HG02870 (cell line): ENCODE measurements at regions not wholly inside any gene's neighbourhood (a gene's known extent, or its start where the extent isn't known, plus 50 kb on each side); places are given as distances from the start of the nearest gene placed in this dataset.

Source experiments
- ATAC-seq: cut with Tn5 transposase; IDR thresholded peaks from one replicate; pipeline ENCODE4 v1.9.1; 2021; ENCODE audit warnings: mild to moderate bottlenecking, moderate library complexity; ENCODE audit not compliant: unreplicated experiment

DNA sequence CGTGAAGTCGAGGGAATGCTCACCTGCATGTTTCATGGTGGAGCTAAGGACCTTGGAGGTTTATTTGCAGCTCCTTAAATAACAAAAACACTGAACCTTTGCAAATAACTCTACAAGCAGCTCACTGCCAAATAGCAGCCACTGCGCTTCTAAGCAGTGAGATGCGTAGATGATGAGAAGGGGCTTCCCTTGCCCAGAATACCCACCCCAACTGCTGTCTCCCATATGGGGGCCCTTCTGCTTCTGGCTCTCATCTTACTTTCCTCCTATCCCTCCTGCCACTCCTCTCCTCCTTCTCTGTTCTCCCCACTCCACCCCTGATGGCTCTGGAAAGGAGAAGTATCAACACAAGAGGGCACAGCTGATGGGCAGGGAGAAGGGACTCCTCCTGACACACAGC lies 193.3 kb upstream of the SSTR4 start:
- ATAC-seq, result no peak

DNA sequence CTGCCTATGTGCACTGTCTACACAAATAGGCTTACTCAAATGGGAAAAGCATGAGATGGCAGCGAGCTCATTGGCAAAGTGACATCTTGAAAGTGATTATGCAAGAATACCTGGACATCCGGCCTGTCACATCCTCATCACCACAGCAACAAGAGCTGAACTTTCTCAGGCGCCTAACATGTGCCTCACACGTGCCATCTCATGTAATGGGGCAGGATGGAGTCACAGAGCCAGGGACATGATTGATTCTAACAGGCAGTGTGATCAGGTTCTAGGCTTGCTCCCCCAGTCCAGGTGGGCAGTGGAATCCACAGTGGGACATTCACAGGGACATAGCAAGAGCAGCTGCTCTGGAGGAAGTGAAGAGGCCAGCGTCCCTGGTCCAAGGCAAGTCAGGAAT lies 192.3 kb upstream of the SSTR4 start:
- no peak for ATAC-seq

DNA sequence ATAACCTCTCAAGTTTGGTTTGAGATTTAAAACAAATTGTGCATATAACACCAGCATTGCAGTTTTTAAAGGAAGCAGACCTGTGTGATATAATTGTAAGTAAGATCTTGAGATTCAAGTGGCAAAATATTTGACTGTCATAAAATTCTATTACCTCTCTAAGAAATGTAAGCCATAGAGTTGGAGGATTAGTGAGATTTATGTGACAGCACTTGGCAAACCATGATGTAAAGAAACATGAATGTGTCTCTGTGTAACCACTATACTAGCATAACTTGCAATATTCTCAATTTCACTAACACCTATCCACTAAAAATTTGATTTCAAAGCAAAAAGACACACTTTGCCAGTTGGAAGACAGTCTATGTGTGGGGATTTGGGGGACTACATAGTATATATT lies 190.2 kb upstream of the SSTR4 start:
- no peak for ATAC-seq

DNA sequence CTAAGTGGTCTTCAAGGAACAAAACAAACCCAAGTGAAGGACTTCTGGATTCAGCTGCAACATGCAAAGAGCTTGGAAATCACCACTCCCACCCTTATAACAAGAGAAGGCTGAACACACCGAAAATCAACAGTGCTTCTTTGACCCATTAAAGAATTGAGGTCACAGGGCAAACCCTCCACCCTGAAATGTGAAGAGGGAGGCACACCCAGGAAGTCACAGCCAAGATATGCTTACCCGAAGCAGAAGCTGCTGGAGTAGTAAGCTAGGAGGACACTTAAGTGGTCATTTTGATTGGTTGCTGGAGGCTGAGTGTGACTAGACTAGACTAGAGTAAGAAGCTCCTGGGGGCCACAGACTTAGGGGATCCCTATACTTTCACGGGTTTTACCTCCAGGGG lies 188.2 kb upstream of the SSTR4 start:
- ATAC-seq, result no peak

DNA sequence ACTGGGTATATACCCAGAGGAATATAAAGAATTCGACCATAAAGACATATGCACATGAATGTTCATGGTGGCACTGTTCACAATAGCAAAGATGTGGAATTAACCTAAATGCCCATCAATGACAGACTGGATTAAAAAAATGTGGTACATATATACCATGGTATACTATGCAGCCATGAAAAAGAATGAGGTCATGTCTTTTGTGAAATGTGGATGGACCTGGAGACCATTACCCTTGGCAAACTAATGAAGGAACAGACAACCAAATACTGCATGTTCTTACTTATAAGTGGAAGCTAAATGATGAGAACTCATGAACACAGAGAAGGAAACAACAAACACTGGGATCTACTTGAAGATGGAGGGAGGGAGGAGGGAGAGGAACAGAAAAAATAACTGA lies 186.7 kb upstream of the SSTR4 start:
- ATAC-seq, result no peak

DNA sequence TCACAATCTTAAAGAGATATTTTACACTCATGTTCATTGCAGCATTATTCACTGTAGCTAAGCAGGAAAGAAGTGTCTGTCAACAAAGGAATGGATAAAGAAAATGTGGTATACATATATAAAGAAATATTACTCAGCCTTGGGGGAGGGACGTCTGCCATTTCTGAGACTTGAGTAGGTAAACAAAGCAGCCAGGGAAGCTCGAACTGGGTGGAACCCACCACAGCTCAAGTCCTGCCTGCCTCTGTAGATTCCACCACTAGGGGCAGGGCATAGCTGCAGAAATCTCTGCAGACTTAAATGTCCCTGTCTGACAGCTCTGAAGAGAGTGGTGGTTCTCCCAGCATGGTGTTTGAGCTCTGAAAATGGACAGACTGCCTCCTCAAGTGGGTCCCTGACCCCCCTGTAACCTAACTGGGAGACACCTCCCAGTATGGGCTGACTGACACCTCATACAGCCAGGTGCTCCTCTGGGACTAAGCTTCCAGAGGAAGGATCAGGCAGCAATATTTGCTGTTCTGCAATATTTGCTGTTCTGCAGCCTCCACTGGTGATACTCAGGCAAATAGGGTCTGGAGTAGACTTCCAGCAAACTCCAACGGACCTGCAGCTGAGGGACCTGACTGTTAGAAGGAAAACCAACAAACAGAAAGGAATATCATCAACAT lies 183.3 kb upstream of the SSTR4 start:
- peak; percentile 47 for ATAC-seq

DNA sequence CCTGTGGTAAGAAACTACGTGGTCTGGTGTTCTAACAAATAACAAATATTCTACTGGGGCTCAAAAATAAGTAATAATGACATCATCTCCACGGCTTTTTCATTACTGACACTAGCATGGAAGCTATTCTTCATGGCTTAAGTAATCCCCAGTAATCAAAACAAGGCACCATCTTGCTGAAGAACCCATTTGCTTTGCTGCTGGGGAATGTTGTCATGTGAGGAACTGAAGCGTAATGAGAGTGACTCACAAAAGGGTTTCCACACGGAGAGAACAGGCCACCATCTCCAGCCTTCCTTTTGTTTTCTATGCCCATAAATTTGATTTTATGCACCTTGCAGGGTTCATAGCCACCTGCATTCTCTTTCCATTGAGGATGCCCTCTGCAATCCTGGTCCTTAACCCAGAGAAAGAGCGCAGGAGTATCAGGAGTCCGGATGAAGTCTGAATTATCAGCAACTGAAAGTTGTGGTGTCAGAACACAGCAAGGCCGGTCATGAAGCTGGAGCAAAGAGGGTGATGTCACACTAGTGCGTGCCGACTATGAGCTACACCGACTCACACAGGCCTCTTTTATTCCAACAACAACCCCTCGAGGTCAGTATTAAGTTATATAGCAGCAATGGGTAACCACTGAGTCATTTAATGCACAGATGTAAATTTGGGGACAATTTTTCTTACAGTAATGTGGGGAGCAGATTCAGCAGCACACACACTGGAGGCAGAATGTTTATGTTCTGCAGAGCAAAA lies 173.7 kb upstream of the SSTR4 start:
- no peak for ATAC-seq

DNA sequence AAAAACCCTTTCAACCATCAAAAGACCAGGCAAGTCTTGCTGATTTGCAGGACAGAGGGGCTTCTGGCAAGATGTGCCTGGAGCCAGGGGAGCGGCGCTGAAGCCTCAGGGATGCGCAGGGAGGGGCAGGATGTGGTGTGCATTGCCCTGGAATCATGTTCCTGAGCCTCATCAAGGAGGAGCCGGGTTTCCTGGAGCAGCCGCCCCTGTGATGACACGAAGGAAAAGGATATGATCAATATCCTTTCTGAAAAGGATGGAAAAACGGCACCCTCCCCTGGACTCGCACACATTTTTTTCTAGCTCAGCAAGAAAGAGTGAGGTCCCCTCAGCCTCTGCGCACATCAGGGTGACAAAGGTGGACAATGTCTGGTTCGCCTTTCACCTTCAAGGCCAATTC lies 173.1 kb upstream of the SSTR4 start:
- ATAC-seq, result no peak

DNA sequence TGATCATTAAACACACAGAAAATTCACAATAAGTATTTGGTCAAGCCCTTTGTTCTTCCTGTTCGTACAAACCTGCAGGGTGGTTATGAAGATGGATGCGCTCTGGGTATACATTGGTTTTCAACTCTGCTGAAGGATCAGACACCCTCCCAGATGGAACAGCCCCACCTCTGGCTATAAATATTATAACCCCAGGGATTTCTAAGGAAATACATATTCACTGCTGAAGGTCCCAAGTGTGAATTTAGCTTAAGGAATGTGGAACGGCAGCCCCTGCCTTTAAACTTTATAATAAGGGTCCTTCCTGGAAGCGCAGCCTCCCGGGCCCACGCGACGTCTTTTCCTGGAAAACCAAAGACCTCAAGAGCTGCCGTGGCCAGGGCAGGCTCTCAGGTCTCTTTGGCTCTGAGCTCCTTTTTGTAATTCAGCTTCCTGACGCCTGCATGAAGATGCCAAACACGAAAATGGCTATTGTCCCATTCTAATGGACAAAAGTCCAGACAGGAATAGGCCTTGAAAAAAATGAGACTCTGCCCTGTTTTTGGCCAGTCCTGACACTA lies 172.4 kb upstream of the SSTR4 start:
- ATAC-seq, result no peak

DNA sequence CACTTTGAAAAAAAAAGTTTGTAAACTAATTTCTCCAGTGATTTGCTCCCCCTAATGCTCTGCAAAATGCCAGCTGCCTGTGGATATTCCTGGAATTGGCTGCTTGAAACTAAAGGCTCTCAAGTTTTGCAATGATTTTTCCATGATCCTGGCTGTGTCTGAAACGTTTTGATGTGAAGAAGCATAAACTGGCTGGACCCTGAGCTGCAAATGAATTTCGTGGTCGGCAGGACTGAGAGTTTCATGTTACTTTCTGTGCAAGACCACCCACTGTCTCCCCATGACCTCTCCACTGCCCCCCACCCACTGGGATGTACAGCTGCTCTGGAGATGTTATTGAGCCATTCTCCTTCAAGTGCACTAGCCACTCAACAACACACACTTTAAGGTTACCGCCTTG lies 171.3 kb upstream of the SSTR4 start:
- ATAC-seq, result no peak

DNA sequence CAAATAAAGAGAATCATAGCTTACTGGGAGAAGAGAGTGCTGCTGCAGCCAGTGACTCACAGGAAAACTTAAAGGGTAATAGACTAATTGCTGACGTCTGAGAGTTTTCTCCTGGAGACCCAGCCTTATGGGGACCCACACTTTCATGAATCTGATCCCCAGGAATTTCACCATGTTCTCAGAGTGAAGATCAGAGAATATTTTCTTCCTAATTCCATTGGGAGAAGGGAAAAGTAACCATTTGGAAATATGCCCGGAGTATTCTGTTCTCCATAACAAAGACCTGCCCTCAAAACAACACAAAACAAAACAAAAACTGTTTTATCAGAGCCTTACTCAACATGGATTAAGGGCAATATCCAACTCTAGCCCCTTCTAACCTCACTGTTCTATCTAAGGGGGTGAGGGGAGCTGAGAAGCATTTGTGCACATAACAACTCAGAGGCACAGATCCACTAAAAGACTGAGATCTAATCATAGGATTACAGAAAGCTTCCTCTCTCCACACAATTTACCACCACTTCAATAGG lies 168.2 kb upstream of the SSTR4 start:
- ATAC-seq, result no peak

DNA sequence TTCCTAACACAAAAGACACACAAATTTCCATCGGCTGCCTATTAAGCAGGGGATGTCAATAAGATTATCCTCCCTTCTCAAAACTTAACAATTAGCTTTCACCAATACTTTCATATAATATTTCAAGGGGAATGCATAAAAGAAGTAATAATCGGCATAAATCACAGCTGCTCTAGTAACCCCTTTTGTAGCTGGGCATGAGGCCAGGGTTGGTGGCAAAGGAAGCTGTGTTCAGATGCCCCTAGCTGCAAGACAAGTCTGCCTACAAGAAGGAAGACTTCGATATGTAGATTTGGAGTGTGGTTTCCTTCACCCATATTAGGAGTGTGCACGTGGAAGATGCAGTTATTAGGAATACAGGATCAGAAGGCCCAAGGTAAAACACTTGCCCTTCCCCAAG lies 156.9 kb upstream of the SSTR4 start:
- no peak for ATAC-seq

DNA sequence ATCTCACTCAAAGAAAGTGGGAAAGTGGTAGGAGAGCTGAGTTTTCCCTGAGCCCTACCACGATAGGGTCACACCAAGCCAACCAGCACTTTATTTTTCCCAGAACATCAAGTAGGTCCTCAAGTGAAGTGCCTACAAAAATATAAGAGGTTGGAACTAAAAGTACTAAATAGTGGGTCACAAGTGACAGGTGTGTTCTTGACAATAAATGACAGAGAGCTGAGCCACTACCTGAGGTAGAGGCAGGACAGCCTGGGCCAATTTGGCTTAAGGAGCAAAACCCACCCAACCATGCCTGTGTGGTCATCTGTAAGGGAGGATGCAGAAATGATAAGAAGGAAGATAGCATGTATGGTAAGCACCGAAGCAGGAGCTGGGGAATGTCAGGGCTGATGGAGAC lies 154.8 kb upstream of the SSTR4 start:
- no peak for ATAC-seq

DNA sequence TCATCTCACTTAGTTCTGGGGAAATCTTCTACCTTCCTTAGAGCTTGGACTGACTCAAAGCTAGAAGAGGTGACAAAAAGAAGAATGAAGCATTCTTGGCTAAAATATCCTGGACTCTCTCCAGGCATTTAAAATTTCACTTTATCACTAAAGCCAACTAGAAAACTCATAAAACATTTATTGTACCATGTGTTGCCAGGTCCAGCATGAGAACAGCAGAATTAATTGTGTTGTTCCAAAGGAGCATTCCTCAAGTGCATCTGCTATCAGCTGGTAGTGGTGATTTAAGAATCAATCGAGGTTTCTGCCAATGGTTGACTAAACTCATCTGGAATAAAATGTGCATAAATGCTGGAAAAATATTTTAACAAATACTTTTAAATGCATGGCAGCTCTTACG lies 147.3 kb upstream of the SSTR4 start:
- no peak for ATAC-seq

DNA sequence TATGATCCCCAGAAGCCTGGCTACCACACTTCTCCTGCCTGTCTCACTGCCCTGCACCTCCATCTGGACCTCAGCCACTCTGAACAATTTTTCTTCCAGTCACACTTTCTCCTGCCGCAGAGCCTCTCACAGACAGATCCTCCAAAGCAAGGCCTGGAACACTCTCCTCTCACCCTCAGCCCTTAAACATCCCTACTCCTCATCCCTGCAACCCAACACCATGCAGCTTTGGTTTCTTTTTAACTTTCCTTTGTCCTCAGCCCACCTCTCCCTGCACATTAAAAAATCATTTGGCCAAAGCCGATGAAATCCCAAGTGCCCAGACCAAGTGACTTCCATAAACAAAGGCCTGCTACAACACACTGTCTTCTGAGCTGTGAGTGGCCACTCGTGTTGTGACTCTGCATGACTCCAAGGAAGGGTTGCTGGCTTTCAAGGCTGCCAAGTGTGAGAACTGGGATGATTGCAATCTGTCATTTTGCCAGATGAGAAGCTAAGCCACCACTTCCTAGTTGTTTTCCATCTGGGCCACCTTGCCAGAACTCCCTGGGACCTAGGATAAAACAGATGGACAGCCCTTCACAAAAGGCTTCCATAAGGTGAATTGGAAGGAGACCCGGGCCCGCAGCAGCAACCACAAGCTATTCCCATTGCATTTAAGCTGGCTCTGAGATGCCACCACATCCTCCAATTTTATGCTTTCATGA lies 144.4 kb upstream of the SSTR4 start:
- no peak for ATAC-seq

DNA sequence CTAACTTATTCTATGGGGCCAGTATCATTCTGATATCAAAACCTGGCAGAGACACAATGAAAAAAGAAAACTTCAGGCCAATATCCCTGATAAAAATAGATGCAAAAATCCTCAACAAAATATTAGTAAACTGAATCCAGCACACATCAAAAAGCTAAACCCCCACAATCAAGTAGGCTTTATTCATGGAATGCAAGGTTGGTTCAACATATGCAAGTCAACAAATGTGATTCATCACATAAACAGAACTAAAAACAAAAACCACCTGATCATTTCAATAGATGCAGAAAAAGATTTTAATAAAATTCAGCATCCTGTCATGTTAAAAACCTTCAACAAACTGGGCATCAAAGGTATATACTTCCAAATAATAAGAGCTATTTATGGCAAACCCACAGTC lies 133.9 kb upstream of the SSTR4 start:
- no peak for ATAC-seq

DNA sequence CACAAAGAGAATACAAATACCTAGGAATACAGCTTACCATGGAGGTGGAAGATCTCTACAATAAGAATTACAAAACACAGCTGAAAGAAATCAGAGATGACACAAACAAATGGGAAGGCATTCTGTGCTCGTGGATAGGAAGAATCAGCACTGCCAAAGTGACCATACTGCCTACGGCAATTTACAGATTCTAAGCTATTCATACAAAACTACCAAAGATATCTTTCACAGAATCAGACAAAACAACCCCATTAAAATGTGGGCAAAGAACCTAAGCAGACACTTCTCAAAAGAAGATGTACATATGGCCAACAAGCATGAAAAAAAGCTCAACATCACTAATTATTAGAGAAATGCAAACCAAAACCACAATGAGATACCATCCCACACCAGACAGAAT lies 133.2 kb upstream of the SSTR4 start:
- ATAC-seq, result no peak

DNA sequence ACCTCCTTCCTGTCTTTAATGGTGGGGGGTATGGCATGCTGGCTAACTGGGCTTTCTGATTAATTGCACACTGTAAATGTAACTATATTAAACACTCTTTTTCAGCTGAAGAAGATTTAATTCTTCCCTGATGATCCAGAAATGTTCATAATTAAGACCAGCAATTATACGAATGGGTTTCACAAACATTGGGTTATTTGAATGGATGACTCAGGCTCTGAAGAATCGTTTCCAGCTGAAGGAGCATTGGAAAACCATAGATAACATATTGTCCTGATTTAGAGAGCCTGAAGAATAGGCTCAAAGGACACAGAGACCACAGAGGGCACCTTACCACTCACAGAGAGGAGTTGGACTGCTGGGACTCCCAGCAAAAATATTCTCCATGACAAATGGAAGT lies 130.7 kb upstream of the SSTR4 start:
- ATAC-seq, result no peak

DNA sequence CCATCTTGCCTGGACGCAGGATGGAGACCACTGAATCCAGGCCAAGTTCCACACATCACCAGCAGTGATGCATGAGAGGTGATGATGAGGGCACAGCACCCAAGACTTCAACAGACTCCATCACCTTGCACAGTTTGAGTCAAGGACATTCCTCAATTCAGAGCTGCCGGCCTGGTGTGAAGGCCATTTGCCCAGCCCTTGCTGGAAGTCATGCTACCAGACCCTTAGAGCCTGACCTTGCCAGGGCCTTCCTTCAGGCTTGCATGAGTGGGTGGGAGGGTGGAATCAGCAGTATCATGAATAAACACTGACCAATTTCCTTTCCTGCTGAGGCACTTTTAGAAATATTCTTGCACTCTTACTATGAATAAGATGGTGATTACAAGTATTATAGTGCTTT lies 130.2 kb upstream of the SSTR4 start:
- no peak for ATAC-seq

DNA sequence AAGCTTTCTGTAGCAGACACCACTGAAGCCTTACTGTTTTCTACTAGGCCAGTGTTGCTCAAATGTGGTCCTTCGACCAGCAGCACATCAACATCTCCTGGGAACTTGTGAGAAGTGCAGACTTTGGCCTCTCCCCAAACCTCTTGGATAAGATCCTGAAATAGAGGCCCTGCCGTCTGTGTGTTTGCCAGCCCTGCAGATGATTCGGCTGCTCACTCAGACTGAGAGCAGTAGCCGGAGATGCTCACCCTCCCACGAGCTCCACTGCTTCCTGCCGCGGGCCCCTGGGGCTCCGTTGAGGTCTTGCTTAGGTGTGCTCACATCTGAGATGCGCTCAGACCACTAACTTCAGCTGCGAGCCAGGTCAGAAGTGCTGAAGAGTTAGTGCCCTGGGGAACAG lies 129.5 kb upstream of the SSTR4 start:
- ATAC-seq, result peak; percentile 90

DNA sequence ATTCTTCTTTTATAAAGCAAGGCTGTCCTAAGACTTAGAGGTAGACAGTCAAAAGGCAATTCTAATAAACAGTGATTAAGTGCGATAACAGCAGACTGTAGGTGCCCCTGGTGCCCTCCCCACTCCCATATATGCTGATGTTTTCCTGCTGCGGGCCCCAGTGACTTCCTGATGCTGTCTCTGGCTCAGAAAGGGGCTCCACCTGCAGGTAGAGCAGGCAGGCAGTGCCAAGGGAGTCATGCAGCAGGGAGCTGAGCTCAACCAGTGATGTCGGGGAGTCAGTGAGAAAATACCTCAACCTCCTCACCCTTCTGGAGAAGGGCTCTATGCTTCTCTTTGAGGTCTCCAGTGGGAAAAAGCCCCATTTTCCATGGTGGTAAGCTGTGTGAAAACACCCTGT lies 126.7 kb upstream of the SSTR4 start:
- no peak for ATAC-seq

DNA sequence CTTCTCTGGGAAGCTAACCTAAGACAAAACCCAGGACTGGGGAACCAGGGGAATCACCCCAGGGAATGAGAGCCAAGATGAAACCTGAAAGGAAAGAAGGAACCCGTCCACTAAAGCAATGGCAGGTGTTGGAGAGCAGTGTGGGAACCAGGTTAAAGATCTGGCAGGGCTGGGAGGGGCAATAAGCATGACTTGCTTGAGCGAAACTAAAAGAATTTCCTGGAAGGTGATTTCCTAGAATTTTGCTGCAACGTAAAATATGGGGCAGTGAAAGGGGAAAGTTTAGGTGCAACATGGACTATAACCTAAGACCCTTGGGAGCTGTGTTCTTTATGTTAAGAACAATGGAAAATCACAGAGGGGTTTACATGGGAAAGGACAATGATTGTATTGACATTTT lies 126.2 kb upstream of the SSTR4 start:
- ATAC-seq, result no peak
